ENCODE measurements at regions not wholly inside any gene's neighbourhood (a gene's known extent, or its start where the extent isn't known, plus 50 kb on each side); places are given as distances from the start of the nearest gene placed in this dataset.

GRCh38 chr14:98187281-98187680 is 1084.7 kb downstream of the BCL11B start:
- no peaks in the 10 kb centered on the region for H3K4me1 ChIP-seq (ENCODE audit: insufficient read depth, low read length)
- WGBS (ENCODE audit: low lambda C conversion rate): 0% methylated on average over 2 of the region's 2 CpGs
- no peak overlapping the region for H2AFZ ChIP-seq (ENCODE audit: low read length)
- ATAC-seq: no peak
- H3K4me2 ChIP-seq (ENCODE audit: low read depth, low read length): no peak overlapping the region
- intact Hi-C loops (cut with micrococcal nuclease; ENCODE audit: unreplicated experiment) (no loop called here), in situ Hi-C loops (cut with HindIII; ENCODE audit: extremely low pct_ligation_motif_present, low pct_unique_long_range_greater_than_20kb) (no loop called here)
- no peaks in the 10 kb centered on the region for H3K36me3 ChIP-seq (replicated peaks in 1 of 2; ENCODE audit: control insufficient read depth in 1 of 2, insufficient read depth in 2 of 2, low read length in 2 of 2)
- no peak for FAIRE-seq
- TF ChIP-seq ZNF10 (CRISPR knock-in tag; IDR thresholded peaks at IDR 0.05; ENCODE audit: borderline replicate concordance, low read depth) (no peak), ZMYM3 (CRISPR knock-in tag; IDR thresholded peaks at IDR 0.05) (no peak), SYNCRIP (IDR thresholded peaks at IDR 0.05; ENCODE audit: insufficient read depth, low read depth, low read length) (no peak), CERS6 (CRISPR knock-in tag; IDR thresholded peaks at IDR 0.05) (no peak), TGIF2 (CRISPR knock-in tag; IDR thresholded peaks at IDR 0.05) (no peak), RFX1 (IDR thresholded peaks at IDR 0.05) (no peak), ZNF720 (CRISPR knock-in tag; IDR thresholded peaks at IDR 0.05) (no peak), RBAK (CRISPR knock-in tag; IDR thresholded peaks at IDR 0.05) (no peak), ZNF891 (CRISPR knock-in tag; IDR thresholded peaks at IDR 0.05) (no peak)
- BruUV-seq (replicated peaks): no TSS peak
- no peaks in the 10 kb centered on the region for H3K79me2 ChIP-seq (ENCODE audit: insufficient read depth, low read length)
- ChIA-PET POLR2A (no interaction called here), CTCF (ENCODE audit: low intra/inter-chr PET ratio, low total read pairs) (no interaction called here)
- no peaks in the 10 kb centered on the region for H3K27me3 ChIP-seq (ENCODE audit: control insufficient read depth in 1 of 2, insufficient read depth in 2 of 2, low read length in 2 of 2)
- H3K9ac ChIP-seq (ENCODE audit: insufficient read depth, low read depth, low read length): no peak overlapping the region
- H3K9me3 ChIP-seq (ENCODE audit: low read length): peaks cover 67% of the 10 kb centered on the region
- no peak overlapping the region for H3K4me3 ChIP-seq (replicated peaks in 1 of 3; ENCODE audit: insufficient read depth in 1 of 3, low read depth in 2 of 3, low read length in 3 of 3)
- no peaks in the 10 kb centered on the region for H4K20me1 ChIP-seq (ENCODE audit: insufficient read depth, low read length)
- DNase-seq (ENCODE audit: low spot score): no peak
- H3K27ac ChIP-seq (ENCODE audit: extremely low read length, insufficient read depth, low read length): no peak overlapping the region

GRCh38 chr14:98189062-98189461 is 1082.9 kb downstream of the BCL11B start:
- WGBS (ENCODE audit: low lambda C conversion rate): 0% methylated on average over 1 of the region's 1 CpG
- intact Hi-C loops (cut with micrococcal nuclease; ENCODE audit: unreplicated experiment): no loop called here
- no peaks in the 10 kb centered on the region for H3K79me2 ChIP-seq (ENCODE audit: insufficient read depth, low read length)
- no peak overlapping the region for H2AFZ ChIP-seq (ENCODE audit: low read length)
- H3K4me1 ChIP-seq (ENCODE audit: insufficient read depth, low read length): no peaks in the 10 kb centered on the region
- FAIRE-seq (no peak), ATAC-seq (no peak), DNase-seq (ENCODE audit: low spot score) (no peak)
- no peaks in the 10 kb centered on the region for H3K27me3 ChIP-seq (ENCODE audit: control insufficient read depth in 1 of 2, insufficient read depth in 2 of 2, low read length in 2 of 2)
- in situ Hi-C loops (cut with HindIII; ENCODE audit: extremely low pct_ligation_motif_present, low pct_unique_long_range_greater_than_20kb): no loop called here
- H3K4me2 ChIP-seq (ENCODE audit: low read depth, low read length): no peak overlapping the region
- H4K20me1 ChIP-seq (ENCODE audit: insufficient read depth, low read length): no peaks in the 10 kb centered on the region
- CTCF ChIA-PET (ENCODE audit: low intra/inter-chr PET ratio, low total read pairs): no interaction called here
- peaks cover 74% of the 10 kb centered on the region for H3K9me3 ChIP-seq (ENCODE audit: low read length)
- no peak overlapping the region for H3K9ac ChIP-seq (ENCODE audit: insufficient read depth, low read depth, low read length)
- H3K36me3 ChIP-seq (replicated peaks in 1 of 2; ENCODE audit: control insufficient read depth in 1 of 2, insufficient read depth in 2 of 2, low read length in 2 of 2): no peaks in the 10 kb centered on the region
- no peak overlapping the region for H3K27ac ChIP-seq (ENCODE audit: extremely low read length, insufficient read depth, low read length)
- TF ChIP-seq ADNP (CRISPR knock-in tag; IDR thresholded peaks at IDR 0.05) (no peak), ZNF557 (CRISPR knock-in tag; IDR thresholded peaks at IDR 0.05) (no peak), TMF1 (CRISPR knock-in tag; IDR thresholded peaks at IDR 0.05; ENCODE audit: low read depth) (no peak), ZMYM4 (CRISPR knock-in tag; IDR thresholded peaks at IDR 0.05) (no peak), NFATC3 (CRISPR knock-in tag; IDR thresholded peaks at IDR 0.05) (no peak), ZNF891 (CRISPR knock-in tag; IDR thresholded peaks at IDR 0.05) (no peak), PLRG1 (conservative IDR thresholded peaks at IDR 0.05) (no peak), ZNF280D (CRISPR knock-in tag; IDR thresholded peaks at IDR 0.05) (no peak)
- H3K4me3 ChIP-seq (replicated peaks in 1 of 3; ENCODE audit: insufficient read depth in 1 of 3, low read depth in 2 of 3, low read length in 3 of 3): no peak overlapping the region
- POLR2A ChIA-PET: no interaction called here
- no TSS peak for BruUV-seq (replicated peaks)

All from HepG2 (cell line).